Body of pancreas (tissue), 4 donors: ENCODE measurements at regions not wholly inside any gene's neighbourhood (a gene's known extent, or its start where the extent isn't known, plus 50 kb on each side); places are given as distances from the start of the nearest gene placed in this dataset.
"Not testable (repeated sequence)": the region's sequence is repeated elsewhere in the genome, so short reads cannot be mapped to it uniquely, and the experiment has no call there.

Source experiments
- POLR2A ChIP-seq, 3 donors: fragments of 450-650 bp; IDR thresholded peaks; one replicate each; pipeline ENCODE4 v1.6.1; 2016; ENCODE audit warnings: antibody characterized with exemption in 3 of 3, mild to moderate bottlenecking in 2 of 3
- TF ChIP-seq, protein P1 (sequence below), 7 experiments: fragments of 450-650 bp in 4 of 7; fragments of 200-600 bp in 3 of 7; sonication (generic) in 3 of 7; IDR thresholded peaks; one replicate each; pipeline ENCODE4 v1.5.1; 2016 to 2019; ENCODE audit warnings: antibody characterized with exemption in 7 of 7

DNA sequence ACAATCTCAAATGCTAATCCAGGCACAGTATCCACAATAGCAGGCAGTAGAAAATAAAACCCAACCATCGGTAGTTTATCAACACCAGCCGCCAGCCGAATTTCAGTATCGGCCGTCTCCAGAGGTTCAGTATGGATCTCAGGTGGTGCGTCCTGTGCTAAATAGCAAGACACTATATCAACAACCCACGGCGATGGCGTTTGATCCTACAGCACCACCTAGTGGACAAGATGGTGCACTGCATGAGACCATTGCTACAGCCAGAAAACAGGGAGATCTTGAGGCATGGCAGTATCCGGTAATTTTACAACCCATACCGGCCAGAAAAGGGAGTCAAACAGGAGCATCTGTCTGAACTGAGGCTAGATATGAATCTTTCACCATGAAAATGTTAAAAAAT, 112.0 kb upstream of the FRG2C start:
- TF ChIP-seq, protein P1, sequence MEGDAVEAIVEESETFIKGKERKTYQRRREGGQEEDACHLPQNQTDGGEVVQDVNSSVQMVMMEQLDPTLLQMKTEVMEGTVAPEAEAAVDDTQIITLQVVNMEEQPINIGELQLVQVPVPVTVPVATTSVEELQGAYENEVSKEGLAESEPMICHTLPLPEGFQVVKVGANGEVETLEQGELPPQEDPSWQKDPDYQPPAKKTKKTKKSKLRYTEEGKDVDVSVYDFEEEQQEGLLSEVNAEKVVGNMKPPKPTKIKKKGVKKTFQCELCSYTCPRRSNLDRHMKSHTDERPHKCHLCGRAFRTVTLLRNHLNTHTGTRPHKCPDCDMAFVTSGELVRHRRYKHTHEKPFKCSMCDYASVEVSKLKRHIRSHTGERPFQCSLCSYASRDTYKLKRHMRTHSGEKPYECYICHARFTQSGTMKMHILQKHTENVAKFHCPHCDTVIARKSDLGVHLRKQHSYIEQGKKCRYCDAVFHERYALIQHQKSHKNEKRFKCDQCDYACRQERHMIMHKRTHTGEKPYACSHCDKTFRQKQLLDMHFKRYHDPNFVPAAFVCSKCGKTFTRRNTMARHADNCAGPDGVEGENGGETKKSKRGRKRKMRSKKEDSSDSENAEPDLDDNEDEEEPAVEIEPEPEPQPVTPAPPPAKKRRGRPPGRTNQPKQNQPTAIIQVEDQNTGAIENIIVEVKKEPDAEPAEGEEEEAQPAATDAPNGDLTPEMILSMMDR (IDR thresholded peaks at IDR 0.05): peak in 2 of 7 experiments; percentile 30 to 41
- not testable (repeated sequence) for TF ChIP-seq POLR2A (IDR thresholded peaks at IDR 0.05)
